Nephron progenitor cell (in vitro differentiated cells): ENCODE measurements at regions not wholly inside any gene's neighbourhood (a gene's known extent, or its start where the extent isn't known, plus 50 kb on each side); places are given as distances from the start of the nearest gene placed in this dataset.

Experiments used
- DNase-seq: peaks from one replicate; pipeline ENCODE4 v3.0.0; 2021
- H3K27ac Mint-ChIP-seq: 2 replicates; pipeline ENCODE4 v1.8.0; 2021; ENCODE audit warnings: mild to moderate bottlenecking, moderate library complexity, mixed read lengths
- H3K27me3 Mint-ChIP-seq: 2 replicates; pipeline ENCODE4 v1.8.0; 2021; ENCODE audit warnings: mild to moderate bottlenecking, low read depth, mixed read lengths; ENCODE audit not compliant: poor library complexity
- H3K36me3 Mint-ChIP-seq: 2 replicates; pipeline ENCODE4 v1.8.0; 2021; ENCODE audit warnings: low read depth, mixed read lengths
- H3K4me1 Mint-ChIP-seq: 2 replicates; pipeline ENCODE4 v1.8.0; 2021; ENCODE audit warnings: mixed read lengths
- H3K4me3 Mint-ChIP-seq: 2 replicates; pipeline ENCODE4 v1.8.0; 2021; ENCODE audit warnings: mild to moderate bottlenecking, moderate library complexity, mixed read lengths
- H3K9me3 Mint-ChIP-seq: 2 replicates; pipeline ENCODE4 v1.8.0; 2021; ENCODE audit warnings: mild to moderate bottlenecking, moderate library complexity, mixed read lengths
- CTCF ChIP-seq: fragments of 200-600 bp; sonication (generic); IDR thresholded peaks from 2 replicates; pipeline ENCODE4 v1.5.0; 2021; ENCODE audit warnings: antibody characterized with exemption

GRCh38 chr3:95271395-95271794 lies 1208.5 kb downstream of the NSUN3 start:
- no peaks in the 10 kb centered on the region for H3K36me3 Mint-ChIP-seq
- TF ChIP-seq CTCF = no peak
- no peak overlapping the region for H3K4me3 Mint-ChIP-seq
- H3K27me3 Mint-ChIP-seq = no peaks in the 10 kb centered on the region
- no peaks in the 10 kb centered on the region for H3K4me1 Mint-ChIP-seq
- H3K9me3 Mint-ChIP-seq = no peaks in the 10 kb centered on the region
- no peak for DNase-seq
- no peak overlapping the region for H3K27ac Mint-ChIP-seq

GRCh38 chr3:95272166-95272565 lies 1209.3 kb downstream of the NSUN3 start:
- no peaks in the 10 kb centered on the region for H3K9me3 Mint-ChIP-seq
- DNase-seq = no peak
- no peak overlapping the region for H3K4me3 Mint-ChIP-seq
- no peak overlapping the region for H3K27ac Mint-ChIP-seq
- H3K4me1 Mint-ChIP-seq = no peaks in the 10 kb centered on the region
- H3K27me3 Mint-ChIP-seq = no peaks in the 10 kb centered on the region
- no peaks in the 10 kb centered on the region for H3K36me3 Mint-ChIP-seq
- TF ChIP-seq CTCF = no peak

GRCh38 chr3:95272781-95273180 lies 1209.9 kb downstream of the NSUN3 start:
- H3K27ac Mint-ChIP-seq = no peak overlapping the region
- TF ChIP-seq CTCF = no peak
- H3K27me3 Mint-ChIP-seq = no peaks in the 10 kb centered on the region
- H3K9me3 Mint-ChIP-seq = no peaks in the 10 kb centered on the region
- no peak for DNase-seq
- no peak overlapping the region for H3K4me3 Mint-ChIP-seq
- H3K4me1 Mint-ChIP-seq = no peaks in the 10 kb centered on the region
- no peaks in the 10 kb centered on the region for H3K36me3 Mint-ChIP-seq

- no peak for DNase-seq
- no peaks in the 10 kb centered on the region for H3K4me1 Mint-ChIP-seq
- no peak overlapping the region for H3K4me3 Mint-ChIP-seq
- no peak for TF ChIP-seq CTCF
- no peaks in the 10 kb centered on the region for H3K36me3 Mint-ChIP-seq
- H3K27ac Mint-ChIP-seq = no peak overlapping the region
- no peaks in the 10 kb centered on the region for H3K27me3 Mint-ChIP-seq
- no peaks in the 10 kb centered on the region for H3K9me3 Mint-ChIP-seq
Measured at GRCh38 chr3:95277613-95278012, 1214.8 kb downstream of the NSUN3 start.

GRCh38 chr3:95280711-95281352 lies 1218.0 kb downstream of the NSUN3 start:
- no peak for TF ChIP-seq CTCF
- no peak for DNase-seq
- H3K36me3 Mint-ChIP-seq = no peaks in the 10 kb centered on the region
- no peaks in the 10 kb centered on the region for H3K4me1 Mint-ChIP-seq
- H3K27me3 Mint-ChIP-seq = no peaks in the 10 kb centered on the region
- no peak overlapping the region for H3K4me3 Mint-ChIP-seq
- no peaks in the 10 kb centered on the region for H3K9me3 Mint-ChIP-seq
- no peak overlapping the region for H3K27ac Mint-ChIP-seq

GRCh38 chr3:95289295-95289694 lies 1226.4 kb downstream of the NSUN3 start:
- no peaks in the 10 kb centered on the region for H3K27me3 Mint-ChIP-seq
- H3K4me3 Mint-ChIP-seq = no peak overlapping the region
- TF ChIP-seq CTCF = no peak
- H3K36me3 Mint-ChIP-seq = no peaks in the 10 kb centered on the region
- peaks cover 11% of the 10 kb centered on the region for H3K9me3 Mint-ChIP-seq
- H3K27ac Mint-ChIP-seq = no peak overlapping the region
- H3K4me1 Mint-ChIP-seq = no peaks in the 10 kb centered on the region
- DNase-seq = no peak
